ENCODE measurements at regions not wholly inside any gene's neighbourhood (a gene's known extent, or its start where the extent isn't known, plus 50 kb on each side); places are given as distances from the start of the nearest gene placed in this dataset.
"Not testable (repeated sequence)": the region's sequence is repeated elsewhere in the genome, so short reads cannot be mapped to it uniquely, and the experiment has no call there.

GRCh38 chr15:69601711-69602504, 149.3 kb downstream of the RPLP1 start:
- no peak for DNase-seq (ENCODE audit: low spot score)

- no peak for DNase-seq (ENCODE audit: low spot score)
These were observed 150.3 kb downstream of the RPLP1 start for GRCh38 chr15:69602921-69603320.

- DNase-seq (ENCODE audit: low spot score) = no peak
These were observed 150.9 kb downstream of the RPLP1 start for GRCh38 chr15:69603369-69604071.

- DNase-seq (ENCODE audit: low spot score) = no peak
These were observed 151.4 kb downstream of the RPLP1 start for GRCh38 chr15:69604072-69604411.

GRCh38 chr15:69606144-69606543, 153.5 kb downstream of the RPLP1 start:
- no peak for DNase-seq (ENCODE audit: low spot score)

- no peak for DNase-seq (ENCODE audit: low spot score)
These were observed 154.4 kb downstream of the RPLP1 start for GRCh38 chr15:69606921-69607500.

- DNase-seq (ENCODE audit: low spot score) = no peak
These were observed 156.0 kb downstream of the RPLP1 start for GRCh38 chr15:69608661-69609060.

- no peak for DNase-seq (ENCODE audit: low spot score)
These were observed 156.6 kb downstream of the RPLP1 start for GRCh38 chr15:69609176-69609575.

GRCh38 chr15:69609776-69610175, 157.2 kb downstream of the RPLP1 start:
- no peak for DNase-seq (ENCODE audit: low spot score)

- no peak for DNase-seq (ENCODE audit: low spot score)
These were observed 157.7 kb downstream of the RPLP1 start for GRCh38 chr15:69610277-69610676.

GRCh38 chr15:69610858-69611257, 158.2 kb downstream of the RPLP1 start:
- DNase-seq (ENCODE audit: low spot score) = no peak

GRCh38 chr15:69612112-69612511, 159.5 kb downstream of the RPLP1 start:
- no peak for DNase-seq (ENCODE audit: low spot score)

- no peak for DNase-seq (ENCODE audit: low spot score)
These were observed 160.6 kb downstream of the RPLP1 start for GRCh38 chr15:69613182-69613581.

- no peak for DNase-seq (ENCODE audit: low spot score)
These were observed 161.4 kb downstream of the RPLP1 start for GRCh38 chr15:69613988-69614387.

GRCh38 chr15:69615736-69616135, 163.1 kb downstream of the RPLP1 start:
- DNase-seq (ENCODE audit: low spot score) = no peak

- DNase-seq (ENCODE audit: low spot score) = no peak
These were observed 163.9 kb downstream of the RPLP1 start for GRCh38 chr15:69616558-69616957.

- DNase-seq (ENCODE audit: low spot score) = not testable (repeated sequence)
These were observed 164.5 kb downstream of the RPLP1 start for GRCh38 chr15:69617144-69617543.

- DNase-seq (ENCODE audit: low spot score) = no peak
These were observed 171.0 kb downstream of the RPLP1 start for GRCh38 chr15:69623392-69624154.

- DNase-seq (ENCODE audit: low spot score) = no peak
These were observed 171.5 kb downstream of the RPLP1 start for GRCh38 chr15:69624155-69624520.

- no peak for DNase-seq (ENCODE audit: low spot score)
These were observed 172.2 kb downstream of the RPLP1 start for GRCh38 chr15:69624816-69625215.

- no peak for DNase-seq (ENCODE audit: low spot score)
These were observed 172.7 kb downstream of the RPLP1 start for GRCh38 chr15:69625328-69625727.
